Choroid plexus epithelial cell (primary cell): ENCODE measurements at regions not wholly inside any gene's neighbourhood (a gene's known extent, or its start where the extent isn't known, plus 50 kb on each side); places are given as distances from the start of the nearest gene placed in this dataset.
A peak's percentile ranks its signal among the peaks of the same experiment; 100 is the strongest.
"Not testable (repeated sequence)": the region's sequence is repeated elsewhere in the genome, so short reads cannot be mapped to it uniquely, and the experiment has no call there.

Source experiments
- DNase-seq: peaks from one replicate; pipeline ENCODE4 v3.0.0-alpha.2; 2010; ENCODE audit warnings: low read depth
- H3K4me3 ChIP-seq: 2 replicates; pipeline ENCODE4 v1.5.1; 2011; ENCODE audit warnings: low read depth, mild to moderate bottlenecking, control low read depth, low read length, moderate library complexity
- CTCF ChIP-seq: conservative IDR thresholded peaks from 2 replicates; pipeline ENCODE4 v1.5.1; 2011; ENCODE audit warnings: low read depth, mild to moderate bottlenecking, control low read depth, inconsistent platforms, low read length, moderate library complexity

- H3K4me3 ChIP-seq, result no peak overlapping the region
- TF ChIP-seq CTCF, result no peak
- DNase-seq, result no peak
Measured at GRCh38 chr5:44953078-44953477, 144.3 kb downstream of the MRPS30 start.

- DNase-seq, H3K4me3 ChIP-seq: not testable (repeated sequence)
Measured at GRCh38 chr5:44958943-44959454, 150.3 kb downstream of the MRPS30 start.

GRCh38 chr5:44969825-44970224, 161.1 kb downstream of the MRPS30 start:
- no peak overlapping the region for H3K4me3 ChIP-seq
- no peak for TF ChIP-seq CTCF
- DNase-seq, result no peak

GRCh38 chr5:44970963-44971362, 162.2 kb downstream of the MRPS30 start:
- not testable (repeated sequence) for H3K4me3 ChIP-seq, DNase-seq

- TF ChIP-seq CTCF, result no peak
- no peak for DNase-seq
- H3K4me3 ChIP-seq, result no peak overlapping the region
Measured at GRCh38 chr5:44974813-44975212, 166.1 kb downstream of the MRPS30 start.

GRCh38 chr5:44981708-44982107, 173.0 kb downstream of the MRPS30 start:
- no peak for TF ChIP-seq CTCF
- H3K4me3 ChIP-seq, result no peak overlapping the region
- no peak for DNase-seq

GRCh38 chr5:44983006-44983405, 174.3 kb downstream of the MRPS30 start:
- H3K4me3 ChIP-seq, result no peak overlapping the region
- DNase-seq, result peak; percentile 3
- no peak for TF ChIP-seq CTCF

- TF ChIP-seq CTCF, result no peak
- DNase-seq, result no peak
- H3K4me3 ChIP-seq, result no peak overlapping the region
Measured at GRCh38 chr5:44987026-44987425, 178.3 kb downstream of the MRPS30 start.
